ENCODE measurements at regions not wholly inside any gene's neighbourhood (a gene's known extent, or its start where the extent isn't known, plus 50 kb on each side); places are given as distances from the start of the nearest gene placed in this dataset.
"Not testable (repeated sequence)": the region's sequence is repeated elsewhere in the genome, so short reads cannot be mapped to it uniquely, and the experiment has no call there.

DNA sequence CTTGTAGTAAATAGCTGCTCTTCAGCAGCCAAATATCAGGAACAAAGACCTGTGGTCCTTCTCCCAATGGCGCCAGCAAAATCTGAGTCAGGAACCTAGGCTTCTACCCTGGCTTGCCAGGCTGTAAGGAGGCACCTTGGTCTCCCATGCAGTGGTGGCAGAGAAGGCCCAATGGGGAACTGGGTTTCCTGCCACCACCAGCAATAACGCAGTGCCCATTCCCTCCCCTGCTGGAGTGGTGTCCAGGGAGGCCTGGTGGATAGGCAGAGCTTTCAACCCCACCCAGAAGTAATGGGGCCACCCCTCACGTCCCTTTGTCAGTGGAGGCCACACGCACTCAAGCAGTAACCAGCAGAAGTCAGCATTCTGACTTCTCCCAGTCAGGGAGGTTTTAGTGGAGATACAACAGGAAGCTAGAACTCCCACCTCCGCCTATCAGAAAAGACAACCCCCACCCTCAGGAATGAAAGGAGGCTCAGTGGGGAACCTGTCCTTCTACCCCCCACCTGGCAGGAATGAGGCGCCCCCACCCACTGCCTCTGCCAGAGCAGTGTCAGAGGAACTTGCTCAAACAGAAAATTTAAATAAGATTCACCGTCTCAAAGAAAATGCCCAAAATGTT lies 132.4 kb downstream of the COPS8 start:
- no peak for DNase-seq (ENCODE audit: low spot score)

DNA sequence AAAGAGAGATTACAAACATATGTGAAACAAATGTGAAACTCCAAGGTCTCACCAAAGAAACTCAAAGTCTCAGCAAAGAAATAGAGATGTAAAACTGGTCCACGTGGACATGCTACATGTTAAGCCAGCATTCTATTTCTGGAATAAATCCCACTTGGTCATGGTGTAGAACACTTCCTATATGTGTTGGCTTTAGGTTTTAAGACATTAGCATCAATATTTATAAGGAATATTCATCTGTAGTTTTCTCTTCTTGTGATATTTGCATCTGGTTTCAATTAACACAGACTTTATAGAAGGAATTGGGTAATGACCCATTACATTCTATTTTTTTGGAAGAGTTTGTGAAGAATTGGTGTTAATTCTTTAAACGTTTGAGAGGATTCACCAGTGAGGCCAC lies 133.1 kb downstream of the COPS8 start:
- no peak for DNase-seq (ENCODE audit: low spot score)

DNA sequence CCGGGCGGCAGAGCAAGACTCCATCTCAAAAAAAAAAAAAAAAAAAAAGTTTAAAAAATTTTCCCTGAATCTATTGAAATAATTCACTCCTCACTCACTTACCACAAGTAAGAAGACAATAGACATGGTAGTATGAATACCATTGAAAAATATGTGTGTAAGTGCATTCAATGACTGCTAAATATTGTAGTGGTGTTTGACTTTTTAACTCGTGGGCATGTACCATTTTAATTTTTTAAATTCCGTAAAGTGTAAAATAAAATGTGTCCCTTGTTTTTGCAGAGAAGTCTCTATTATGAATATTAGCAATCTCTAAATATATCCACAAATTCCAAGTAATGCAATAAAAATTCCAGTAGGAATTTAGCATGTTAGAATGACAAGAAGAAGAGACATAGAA lies 134.1 kb downstream of the COPS8 start:
- no peak for DNase-seq (ENCODE audit: low spot score)

DNA sequence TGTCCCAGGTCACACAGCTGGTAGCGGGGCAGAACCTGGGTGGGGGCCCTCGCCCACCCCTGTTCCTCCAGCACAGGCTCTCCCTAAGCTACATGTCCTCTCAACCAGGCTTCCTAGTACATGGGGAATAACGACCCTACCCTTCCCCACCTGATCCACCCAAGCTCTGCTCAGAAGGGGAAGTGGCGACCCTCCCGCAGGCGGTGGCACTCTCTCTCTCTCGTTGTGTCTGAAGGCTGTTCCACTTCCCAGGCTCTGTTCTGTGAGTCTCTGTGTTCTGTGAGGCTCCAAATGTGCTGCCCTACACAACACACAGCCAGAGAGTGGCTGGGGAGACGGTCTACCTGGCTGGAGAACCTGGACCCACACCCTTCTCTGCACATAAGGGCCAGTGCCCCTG lies 135.8 kb downstream of the COPS8 start:
- DNase-seq (ENCODE audit: low spot score): no peak

DNA sequence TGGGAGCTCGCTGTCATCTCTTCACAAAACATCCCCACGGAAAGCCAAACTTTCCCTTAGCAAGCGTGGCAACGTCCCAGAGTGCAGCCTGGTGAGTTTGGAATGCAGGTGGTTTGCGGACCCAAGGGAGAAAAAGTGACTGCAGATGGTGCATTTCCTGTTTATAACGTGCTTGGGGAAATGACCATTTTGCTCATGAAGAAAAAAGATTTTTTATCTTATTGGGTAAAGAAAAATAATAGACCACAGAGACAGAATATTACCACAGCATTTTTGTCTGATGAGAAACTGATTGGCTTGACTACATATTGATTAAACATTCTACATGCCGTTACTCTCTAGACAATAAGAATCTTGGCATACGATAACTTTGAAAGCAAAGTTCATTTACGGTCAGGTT lies 136.5 kb downstream of the COPS8 start:
- no peak for DNase-seq (ENCODE audit: low spot score)

DNA sequence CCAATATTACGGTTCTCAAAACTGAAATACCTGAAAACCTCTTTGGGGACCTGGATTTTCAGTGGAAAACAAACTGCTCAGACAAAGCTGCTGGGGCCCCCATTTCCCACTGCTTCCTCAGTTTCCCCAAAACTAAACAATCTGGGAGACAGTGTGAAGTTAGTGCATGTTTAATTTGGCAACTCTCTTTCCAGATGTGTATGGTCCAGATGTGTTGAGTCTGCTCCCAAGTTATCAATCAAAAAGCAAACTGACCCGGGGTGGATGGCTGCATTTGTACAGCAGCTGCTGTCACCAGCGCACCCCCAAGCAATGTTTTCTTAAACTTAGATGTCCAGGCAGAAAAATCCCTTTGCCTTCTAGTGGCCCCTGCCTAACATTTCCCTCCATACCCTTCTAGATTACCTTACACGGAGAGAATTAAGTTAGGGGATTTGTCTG lies 136.9 kb downstream of the COPS8 start:
- DNase-seq (ENCODE audit: low spot score): no peak

DNA sequence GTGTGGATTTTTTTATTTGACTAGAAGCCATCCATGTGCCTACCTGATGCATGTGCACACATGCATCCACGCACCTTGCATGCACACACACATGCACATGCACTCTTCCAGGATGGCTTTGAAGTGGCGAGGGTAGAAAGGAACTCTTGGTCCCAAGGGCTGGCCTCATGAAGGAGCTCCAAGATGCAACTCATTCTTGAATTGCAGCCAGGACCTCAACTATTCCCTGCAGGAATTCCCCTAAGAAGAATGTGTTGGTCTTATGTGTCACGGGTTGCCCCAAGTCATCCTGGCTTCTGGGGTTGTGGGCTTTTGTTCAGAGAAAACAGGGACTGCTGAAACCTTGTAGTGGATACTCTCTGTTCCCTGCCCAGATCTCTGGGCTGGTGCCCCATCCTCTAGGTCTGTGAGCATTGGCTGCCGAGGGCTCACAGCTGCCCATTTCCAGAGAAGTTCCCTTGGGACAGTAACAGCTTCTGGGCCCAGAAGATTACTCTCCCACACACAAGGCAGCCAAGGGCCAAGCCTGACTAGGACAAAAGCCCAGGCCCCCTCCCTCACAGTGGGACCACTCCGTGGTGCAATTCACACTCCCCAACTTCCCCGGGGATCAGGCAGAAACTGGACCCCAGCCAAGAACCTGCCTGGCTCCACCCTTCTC lies 137.6 kb downstream of the COPS8 start:
- no peak for DNase-seq (ENCODE audit: low spot score)

DNA sequence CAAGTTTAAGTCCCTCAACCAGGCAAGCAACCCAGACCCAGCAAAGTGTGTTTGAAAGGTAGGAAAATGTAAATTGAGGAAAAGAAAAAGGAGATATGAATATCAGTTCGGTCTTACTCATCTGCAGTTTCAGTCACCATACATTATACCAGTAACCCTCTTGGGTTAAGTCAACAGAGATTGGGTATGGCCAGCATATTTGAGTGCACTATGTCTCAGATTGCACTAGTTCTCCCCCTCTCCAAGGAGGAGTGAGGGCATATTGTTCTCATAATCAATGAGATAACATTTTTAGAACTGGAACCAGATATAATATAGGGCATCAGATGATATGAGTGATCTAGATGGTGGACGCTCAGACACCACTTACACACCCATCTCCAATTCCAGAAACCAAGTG lies 141.5 kb downstream of the COPS8 start:
- no peak for DNase-seq (ENCODE audit: low spot score)

DNA sequence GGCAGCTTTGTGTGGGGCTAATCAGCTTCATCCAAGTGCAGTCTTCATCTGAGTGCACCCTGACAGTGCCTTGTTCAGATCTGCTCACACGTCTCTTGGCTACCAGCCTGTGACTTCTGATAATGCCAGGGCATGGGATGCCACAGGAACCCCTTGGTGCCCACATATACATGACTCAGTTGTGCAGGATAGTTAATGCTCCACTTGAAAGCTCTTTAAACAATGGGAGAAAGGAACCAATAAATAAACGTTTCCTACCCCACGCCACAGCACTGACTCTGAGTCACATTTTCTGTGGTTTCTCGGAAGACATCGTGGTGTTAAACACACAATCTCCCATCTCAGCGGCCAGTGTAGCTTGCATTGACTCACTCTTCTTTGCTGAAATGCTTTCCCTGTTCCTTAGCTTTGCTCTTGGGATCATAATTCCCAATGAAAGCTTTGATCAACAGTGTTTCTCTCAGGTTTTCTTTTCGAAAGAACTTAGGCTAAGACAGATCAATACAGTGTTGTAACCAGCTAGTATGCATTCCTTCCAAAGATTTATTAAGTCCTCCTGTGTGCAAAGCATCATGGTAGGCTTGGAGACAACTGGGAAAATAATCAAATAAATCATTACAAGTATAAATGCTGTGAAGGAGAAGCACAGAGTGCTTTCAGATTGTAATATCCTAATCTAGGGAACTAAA lies 142.0 kb downstream of the COPS8 start:
- no peak for DNase-seq (ENCODE audit: low spot score)

DNA sequence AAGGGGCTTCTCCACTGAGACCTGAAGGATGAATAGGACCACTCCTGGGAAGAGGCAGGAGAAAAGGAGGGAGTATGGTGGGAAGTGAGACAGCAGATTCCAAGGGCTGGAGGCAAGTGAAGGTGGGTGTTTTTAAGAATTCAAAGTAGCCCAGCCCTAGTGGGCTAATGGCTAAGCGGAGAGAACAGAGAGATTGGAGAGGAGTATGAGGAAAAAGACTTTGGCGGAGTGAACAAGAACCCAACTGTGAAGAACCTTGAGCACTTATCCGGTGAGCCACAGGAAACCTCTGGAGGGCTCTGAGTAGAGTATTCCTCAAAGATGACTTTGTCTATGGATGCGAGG lies 142.6 kb downstream of the COPS8 start:
- DNase-seq (ENCODE audit: low spot score): no peak

DNA sequence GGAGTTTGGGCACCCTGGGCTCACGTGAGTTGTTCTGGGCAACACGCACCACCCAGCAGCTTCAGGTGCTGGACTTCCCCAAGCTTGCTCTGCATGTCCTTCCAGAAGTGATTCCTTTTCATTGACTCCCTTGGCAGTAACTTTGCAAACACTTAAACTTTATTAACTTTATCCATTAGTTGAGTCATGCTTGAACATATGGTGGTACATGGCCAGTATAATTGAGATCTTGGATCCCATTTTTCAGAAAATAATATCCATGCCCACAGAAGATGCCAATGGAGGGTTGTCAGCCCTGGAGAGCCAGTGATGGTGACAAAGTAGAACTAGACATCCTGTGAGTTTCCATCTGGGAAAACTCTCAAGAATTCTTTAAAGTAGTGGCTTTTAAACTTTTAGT lies 144.2 kb downstream of the COPS8 start:
- DNase-seq (ENCODE audit: low spot score): no peak

DNA sequence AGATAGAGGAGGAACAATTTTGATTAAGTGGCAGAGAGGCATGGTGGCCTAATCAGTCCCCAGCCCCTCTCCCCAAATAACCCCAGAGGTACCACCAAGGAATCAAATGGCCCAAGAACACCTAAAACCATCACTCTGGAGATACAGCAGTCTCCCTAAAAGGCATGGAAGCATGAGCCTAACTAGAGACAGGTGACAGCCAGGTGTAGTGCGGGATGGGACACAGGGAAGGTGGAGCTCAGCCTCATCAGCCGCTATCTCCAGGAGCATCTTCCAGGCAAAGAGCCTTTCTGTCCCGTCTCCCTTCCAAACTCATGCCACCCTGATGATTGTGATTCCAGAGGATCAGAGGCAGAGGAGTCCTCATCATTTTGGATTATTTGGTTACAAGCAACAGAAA lies 144.7 kb downstream of the COPS8 start:
- no peak for DNase-seq (ENCODE audit: low spot score)

DNA sequence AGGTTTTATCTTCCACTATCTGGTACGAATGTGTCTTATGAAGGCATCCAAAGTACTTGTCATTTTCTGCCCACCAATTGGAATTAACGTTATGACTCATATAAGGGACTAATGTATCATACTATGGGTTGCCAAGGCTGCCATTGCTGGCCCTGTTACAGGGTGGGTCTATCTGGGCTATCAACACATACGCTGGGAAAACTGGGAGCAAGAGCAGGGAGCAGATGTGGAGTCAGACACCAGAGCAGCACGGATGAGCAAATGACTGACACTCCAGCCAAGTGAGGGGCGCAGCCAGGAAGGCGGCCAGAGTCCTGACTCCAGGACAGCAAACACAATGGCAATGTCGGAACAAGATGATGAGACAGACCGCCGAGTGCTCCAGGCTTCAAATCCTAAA lies 145.9 kb downstream of the COPS8 start:
- DNase-seq (ENCODE audit: low spot score): no peak

DNA sequence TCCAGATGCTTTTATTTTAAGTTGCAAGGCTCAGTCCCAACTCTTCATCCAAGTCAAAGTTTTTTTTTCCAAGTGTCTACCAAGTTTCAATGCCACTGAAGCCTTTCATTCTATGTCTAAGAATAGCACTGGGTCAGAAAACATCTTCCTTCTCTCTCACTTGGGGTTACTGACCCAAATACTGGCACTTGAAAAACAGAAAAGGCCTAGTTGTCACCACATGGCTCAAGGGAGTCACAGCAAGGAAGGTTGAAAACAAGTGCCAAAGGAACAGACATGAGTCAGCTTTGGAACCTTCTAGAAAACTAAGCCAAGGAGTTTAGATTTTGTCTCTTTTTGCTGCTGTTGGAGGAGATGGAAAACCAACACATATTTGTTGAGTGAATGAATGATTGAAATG lies 146.5 kb downstream of the COPS8 start:
- no peak for DNase-seq (ENCODE audit: low spot score)

DNA sequence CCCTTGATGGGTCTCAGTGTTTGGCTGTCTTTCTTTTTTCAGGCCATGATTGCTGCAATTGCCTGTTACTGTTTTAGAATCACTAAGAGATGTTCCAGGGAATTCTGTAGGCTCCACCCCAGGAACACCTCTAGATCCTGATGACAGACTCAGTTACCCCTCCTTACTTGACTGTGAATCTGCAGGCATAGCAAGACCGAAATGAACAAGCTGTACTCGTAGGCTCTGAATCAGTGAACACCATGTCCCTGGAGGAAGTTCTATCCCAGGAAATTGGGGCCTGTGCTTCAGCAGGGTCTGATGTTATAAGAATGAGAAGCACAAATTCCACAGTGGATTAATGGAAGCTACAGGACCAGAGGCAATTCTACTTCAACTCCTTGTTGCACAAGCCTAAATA lies 148.6 kb downstream of the COPS8 start:
- no peak for DNase-seq (ENCODE audit: low spot score)

DNA sequence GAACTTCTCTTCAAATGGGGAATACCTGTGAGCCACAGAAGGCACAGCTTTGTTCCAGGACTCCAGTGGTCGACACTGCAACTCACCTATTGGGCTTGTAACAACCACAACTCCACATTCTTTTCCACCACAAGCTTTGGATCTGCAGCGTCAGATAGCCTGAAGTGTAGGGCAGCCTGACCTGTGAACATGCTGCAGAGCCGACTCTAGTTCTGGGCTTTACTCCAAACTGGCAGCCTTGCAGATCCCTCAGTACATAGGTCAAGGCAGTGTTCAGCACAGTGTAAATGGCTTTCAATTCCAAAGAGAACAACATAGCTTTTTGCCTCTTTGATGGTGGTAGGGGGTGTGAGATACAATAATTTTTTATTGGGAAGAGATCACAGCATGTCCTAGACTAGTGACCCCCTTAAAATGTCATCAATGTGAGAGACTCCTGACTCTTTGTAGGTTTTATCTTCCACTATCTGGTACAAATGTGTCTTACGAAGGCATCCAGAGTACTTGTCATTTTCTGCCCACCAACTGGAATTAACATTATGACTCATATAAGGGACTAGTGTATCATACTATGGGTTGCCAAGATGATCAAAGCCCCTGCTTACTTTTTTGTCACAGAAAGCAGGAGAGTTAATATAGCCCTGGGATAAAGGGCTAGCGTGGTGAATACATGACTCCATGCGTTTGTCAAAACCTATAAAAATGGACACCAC lies 149.8 kb downstream of the COPS8 start:
- no peak for DNase-seq (ENCODE audit: low spot score)

DNA sequence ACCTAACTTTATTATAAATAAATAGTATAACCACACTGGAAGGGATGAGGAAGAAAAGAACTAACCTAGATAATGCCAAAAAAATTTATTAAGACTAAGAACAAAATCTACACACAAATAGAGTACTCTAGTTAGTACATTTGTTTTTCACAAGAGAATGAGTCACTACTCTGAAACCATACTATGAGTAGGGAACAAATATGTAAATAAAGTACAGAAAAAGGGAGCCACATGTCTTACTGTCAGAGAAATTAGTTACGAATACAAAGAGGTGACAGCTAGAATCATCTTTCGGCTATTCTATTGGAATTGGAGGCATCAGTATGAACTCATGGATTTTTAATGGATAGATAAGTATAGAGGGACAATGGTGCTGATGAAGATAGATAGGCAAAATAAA lies 150.5 kb downstream of the COPS8 start:
- no peak for DNase-seq (ENCODE audit: low spot score)

DNA sequence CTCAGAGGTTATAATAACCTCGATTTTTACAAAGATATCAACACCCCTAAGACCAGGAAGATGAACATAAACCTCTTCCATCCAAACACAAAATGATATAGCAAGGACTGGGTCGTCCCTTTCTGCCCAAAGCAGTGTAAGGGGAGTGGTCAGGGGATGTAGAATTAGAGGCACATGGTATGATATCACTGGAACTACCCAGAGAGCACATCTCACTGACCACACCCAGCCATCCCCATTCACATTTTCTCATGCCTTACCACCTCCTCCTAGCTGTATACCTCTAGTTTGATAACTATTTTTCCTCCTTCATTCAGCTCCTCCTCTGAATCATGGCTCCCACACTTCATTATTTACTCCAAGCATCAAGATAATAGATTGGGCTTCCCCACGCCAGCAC lies 152.6 kb downstream of the COPS8 start:
- DNase-seq (ENCODE audit: low spot score): no peak

DNA sequence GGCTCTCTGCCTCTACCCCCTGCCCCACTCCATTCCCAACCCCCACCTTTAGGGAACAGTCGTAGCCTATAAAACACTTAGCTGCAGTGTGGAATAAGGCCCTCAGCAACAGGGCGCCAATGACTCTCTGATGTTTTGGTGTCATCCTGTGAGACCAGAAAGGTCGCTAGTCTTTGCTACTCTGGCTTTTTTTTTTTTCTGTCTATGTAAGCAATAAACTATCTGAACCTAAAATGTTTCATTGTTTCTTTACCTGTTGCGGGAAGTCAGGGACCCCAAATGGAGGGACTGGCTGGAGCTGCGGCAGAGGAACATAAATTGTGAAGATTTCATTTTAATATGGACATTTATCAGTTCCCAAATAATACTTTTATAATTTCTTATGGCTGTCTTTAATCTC lies 154.6 kb downstream of the COPS8 start:
- no peak for DNase-seq (ENCODE audit: low spot score)

DNA sequence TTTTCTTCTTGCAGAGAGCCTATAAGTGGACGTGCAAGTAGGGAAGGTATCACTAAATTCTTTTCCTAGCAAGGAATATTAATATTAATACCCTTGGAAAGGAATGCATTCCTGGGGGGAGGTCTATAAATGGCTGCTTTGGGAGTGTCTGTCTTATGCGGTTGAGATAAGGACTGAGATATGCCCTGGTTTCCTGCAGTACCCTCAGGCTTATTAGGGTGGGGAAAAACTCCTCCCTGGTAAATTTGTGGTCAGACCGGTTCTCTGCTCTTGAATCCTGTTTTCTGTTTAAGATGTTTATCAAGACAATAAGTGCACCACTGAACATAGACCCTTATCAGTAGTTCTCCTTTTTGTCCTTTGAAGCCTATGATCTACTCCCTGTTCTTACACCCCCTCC lies 155.2 kb downstream of the COPS8 start:
- not testable (repeated sequence) for DNase-seq (ENCODE audit: low spot score)

DNA sequence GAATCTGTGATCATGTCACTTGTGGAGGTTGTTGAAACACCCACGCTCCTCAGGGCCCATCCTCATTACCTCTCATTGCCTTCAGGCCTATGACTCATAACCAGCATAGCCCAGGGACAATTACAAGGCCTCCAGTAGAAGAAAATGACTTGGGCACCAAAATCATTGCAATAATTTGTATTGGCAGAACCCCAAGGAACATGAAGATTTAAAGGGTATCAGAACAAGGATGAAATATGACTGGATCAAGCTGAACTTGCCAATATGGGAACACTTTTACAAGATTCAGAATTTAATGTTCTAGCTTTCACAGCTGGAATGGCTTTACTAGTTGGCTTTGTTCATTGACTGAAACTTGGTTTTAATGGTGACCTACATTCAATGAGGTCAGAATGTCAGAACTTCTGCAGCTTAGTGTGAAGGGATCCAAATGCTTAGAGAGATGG lies 156.4 kb downstream of the COPS8 start:
- DNase-seq (ENCODE audit: low spot score): no peak

DNA sequence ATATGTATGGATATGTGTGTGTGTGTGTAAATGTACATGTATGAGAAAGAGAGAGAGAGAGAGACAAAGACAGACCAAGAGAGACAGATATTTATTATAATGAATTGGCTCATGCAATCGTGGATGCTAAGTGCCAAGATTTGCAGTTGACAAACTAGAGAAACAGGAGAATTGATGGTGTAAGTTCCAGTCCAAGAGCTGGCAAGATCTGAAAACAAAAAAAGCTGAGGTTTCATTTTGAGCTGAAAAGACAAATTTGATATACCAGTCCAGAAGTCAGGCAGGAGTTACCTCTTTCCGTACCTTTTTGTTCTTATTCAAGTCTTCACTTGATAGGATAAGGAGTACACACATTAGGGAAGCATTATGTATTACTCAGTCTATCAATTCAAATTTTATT lies 157.8 kb downstream of the COPS8 start:
- no peak for DNase-seq (ENCODE audit: low spot score)

DNA sequence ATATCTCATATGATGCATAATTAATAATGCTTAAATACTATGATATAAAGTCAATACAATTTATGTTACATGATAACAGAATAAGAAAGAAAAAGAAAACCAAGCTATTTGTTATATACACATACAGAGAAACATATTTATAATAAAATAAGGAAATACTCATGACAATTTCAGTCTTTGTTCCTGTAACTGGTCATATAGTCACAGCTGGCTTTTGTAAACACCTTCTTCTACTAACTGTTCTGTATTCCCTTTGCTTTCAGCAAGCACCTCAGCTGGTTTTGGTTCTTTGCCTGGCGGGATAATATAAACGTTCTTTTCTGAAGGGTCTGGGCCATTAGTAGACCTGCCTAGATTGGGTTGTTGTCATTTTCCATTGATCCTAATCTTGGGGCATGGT lies 158.5 kb downstream of the COPS8 start:
- no peak for DNase-seq (ENCODE audit: low spot score)
